Peyer's patch (tissue), 4 donors: ENCODE measurements at regions not wholly inside any gene's neighbourhood (a gene's known extent, or its start where the extent isn't known, plus 50 kb on each side); places are given as distances from the start of the nearest gene placed in this dataset.

Source experiments
- DNase-seq, 3 donors: peaks; one replicate each; pipeline ENCODE4 v3.0.0-alpha.2; 2017 to 2019
- H3K27ac ChIP-seq, 4 donors: fragments of 200-600 bp; sonication (generic); one replicate each; pipeline ENCODE4 v1.5.1; 2016 to 2019
- H3K27me3 ChIP-seq, 2 donors: fragments of 200-600 bp; sonication (generic); one replicate each; pipeline ENCODE4 v1.5.1; 2019
- H3K36me3 ChIP-seq, 3 donors: fragments of 200-600 bp; sonication (generic); one replicate each; pipeline ENCODE4 v1.5.1; 2016 to 2019
- H3K4me1 ChIP-seq, 4 donors: fragments of 200-600 bp; sonication (generic); one replicate each; pipeline ENCODE4 v1.5.1; 2016 to 2019
- H3K4me3 ChIP-seq, 4 donors: fragments of 200-600 bp; sonication (generic); 1 replicate in 3 of 4; 2 replicates in 1 of 4; pipeline ENCODE4 v1.5.1; 2016 to 2019; ENCODE audit warnings: mild to moderate bottlenecking in 1 of 4
- H3K9me3 ChIP-seq, 4 donors: fragments of 200-600 bp; sonication (generic); one replicate each; pipeline ENCODE4 v1.5.1; 2016 to 2019; ENCODE audit warnings: mild to moderate bottlenecking in 1 of 4
- CTCF ChIP-seq, 6 experiments: fragments of 450-650 bp in 4 of 6; fragments of 200-600 bp in 2 of 6; sonication (generic) in 1 of 6; IDR thresholded peaks; one replicate each; pipeline ENCODE4 v1.5.1; 2017 to 2019; ENCODE audit warnings: antibody characterized with exemption in 6 of 6, mild to moderate bottlenecking in 3 of 6, moderate library complexity in 1 of 6
- POLR2A ChIP-seq, 2 donors: fragments of 450-650 bp; IDR thresholded peaks; one replicate each; pipeline ENCODE4 v1.5.1; 2017; ENCODE audit warnings: antibody characterized with exemption in 2 of 2, mild to moderate bottlenecking in 2 of 2, moderate library complexity in 2 of 2

GRCh38 chr1:178028841-178029481 is 59.1 kb upstream of the SEC16B start:
- DNase-seq, result no peak
- H3K27ac ChIP-seq, result no peak overlapping the region
- peaks cover 0 to 12% (median 0%) of the 10 kb centered on the region in 3 donors for H3K36me3 ChIP-seq
- H3K4me3 ChIP-seq, result no peak overlapping the region
- no peaks in the 10 kb centered on the region for H3K9me3 ChIP-seq
- TF ChIP-seq CTCF (IDR thresholded peaks at IDR 0.05), result no peak
- H3K27me3 ChIP-seq, result no peaks in the 10 kb centered on the region
- no peaks in the 10 kb centered on the region for H3K4me1 ChIP-seq

GRCh38 chr1:178030467-178030866 is 60.6 kb upstream of the SEC16B start:
- no peak for TF ChIP-seq CTCF (IDR thresholded peaks at IDR 0.05)
- TF ChIP-seq POLR2A (IDR thresholded peaks at IDR 0.05), result no peak
- peaks cover 0 to 7% (median 0%) of the 10 kb centered on the region in 3 donors for H3K36me3 ChIP-seq

GRCh38 chr1:178031856-178032320 is 62.0 kb upstream of the RASAL2 start:
- H3K27me3 ChIP-seq, result no peaks in the 10 kb centered on the region
- peak; percentile 42 to 92 (median 75) for DNase-seq
- TF ChIP-seq POLR2A (IDR thresholded peaks at IDR 0.05), result no peak
- TF ChIP-seq CTCF (IDR thresholded peaks at IDR 0.05), result peak in 5 of 6 experiments; percentile 55 to 87 (median 79)

More at GRCh38 chr1:178030467-178030866, 60.6 kb upstream of the SEC16B start:
- Histone ChIP-seq H3K27me3 (no peaks in the 10 kb centered on the region), H3K4me3 (no peak overlapping the region), H3K27ac (no peak overlapping the region), H3K4me1 (no peaks in the 10 kb centered on the region), H3K9me3 (no peaks in the 10 kb centered on the region)
- DNase-seq, result no peak

GRCh38 chr1:178033019-178033418 is 60.9 kb upstream of the RASAL2 start:
- no peaks in the 10 kb centered on the region for H3K27me3 ChIP-seq
- no peak overlapping the region for H3K27ac ChIP-seq
- no peaks in the 10 kb centered on the region for H3K9me3 ChIP-seq
- no peak overlapping the region for H3K4me3 ChIP-seq
- peaks cover 0 to 5% (median 0%) of the 10 kb centered on the region in 3 donors for H3K36me3 ChIP-seq
- H3K4me1 ChIP-seq, result no peaks in the 10 kb centered on the region
- TF ChIP-seq CTCF (IDR thresholded peaks at IDR 0.05), result no peak
- TF ChIP-seq POLR2A (IDR thresholded peaks at IDR 0.05), result no peak
- no peak for DNase-seq

More at GRCh38 chr1:178031856-178032320, 62.0 kb upstream of the RASAL2 start:
- peak overlapping the region in 1 of 4 donors; percentile 18 for H3K27ac ChIP-seq
- no peaks in the 10 kb centered on the region for H3K9me3 ChIP-seq
- H3K4me1 ChIP-seq, result no peaks in the 10 kb centered on the region
- H3K36me3 ChIP-seq, result peaks cover 0 to 5% (median 0%) of the 10 kb centered on the region in 3 donors
- no peak overlapping the region for H3K4me3 ChIP-seq

- H3K4me1 ChIP-seq, result peaks cover 0 to 6% (median 0%) of the 10 kb centered on the region in 4 donors
- no peaks in the 10 kb centered on the region for H3K27me3 ChIP-seq
- DNase-seq, result no peak
- no peak overlapping the region for H3K27ac ChIP-seq
- TF ChIP-seq POLR2A (IDR thresholded peaks at IDR 0.05) (no peak), CTCF (IDR thresholded peaks at IDR 0.05) (no peak)
- no peaks in the 10 kb centered on the region for H3K9me3 ChIP-seq
- no peak overlapping the region for H3K4me3 ChIP-seq
- peaks cover 0 to 5% (median 0%) of the 10 kb centered on the region in 3 donors for H3K36me3 ChIP-seq
Observed at GRCh38 chr1:178034676-178035075, 59.2 kb upstream of the RASAL2 start.
